ENCODE measurements at regions not wholly inside any gene's neighbourhood (a gene's known extent, or its start where the extent isn't known, plus 50 kb on each side); places are given as distances from the start of the nearest gene placed in this dataset.

DNA sequence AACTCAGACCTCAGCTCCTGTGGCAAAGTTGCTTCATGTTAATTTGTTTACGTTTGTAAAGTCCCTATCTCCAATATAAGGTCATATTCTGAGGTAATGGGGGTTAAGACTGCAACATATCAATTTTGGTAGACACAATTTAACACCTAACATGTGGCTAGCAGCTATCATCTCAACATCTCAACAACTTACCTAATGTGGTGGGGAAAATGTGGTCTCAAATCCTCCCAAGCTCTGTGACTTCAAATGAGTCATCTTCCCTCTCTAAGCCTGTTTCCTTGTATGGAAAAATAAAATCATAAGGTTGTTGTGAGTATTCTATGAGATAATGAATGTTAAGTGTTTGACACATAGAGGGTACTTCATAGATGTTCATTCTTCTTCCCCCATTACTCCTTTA is 443.3 kb downstream of the CDK5RAP2 start:
- Histone ChIP-seq H3K9me3 (peaks cover 0 to 6% (median 0%) of the 10 kb centered on the region in 3 donors), H3K36me3 (no peaks in the 10 kb centered on the region), H3K4me3 (no peak overlapping the region), H3K4me1 (no peaks in the 10 kb centered on the region), H3K27ac (no peak overlapping the region), H3K27me3 (no peaks in the 10 kb centered on the region)
- intact Hi-C loops (cut with DNase I; ENCODE audit: low total_unique reads) = no loop called here
- no peak for DNase-seq
- TF ChIP-seq CTCF (IDR thresholded peaks at IDR 0.05) = no peak

DNA sequence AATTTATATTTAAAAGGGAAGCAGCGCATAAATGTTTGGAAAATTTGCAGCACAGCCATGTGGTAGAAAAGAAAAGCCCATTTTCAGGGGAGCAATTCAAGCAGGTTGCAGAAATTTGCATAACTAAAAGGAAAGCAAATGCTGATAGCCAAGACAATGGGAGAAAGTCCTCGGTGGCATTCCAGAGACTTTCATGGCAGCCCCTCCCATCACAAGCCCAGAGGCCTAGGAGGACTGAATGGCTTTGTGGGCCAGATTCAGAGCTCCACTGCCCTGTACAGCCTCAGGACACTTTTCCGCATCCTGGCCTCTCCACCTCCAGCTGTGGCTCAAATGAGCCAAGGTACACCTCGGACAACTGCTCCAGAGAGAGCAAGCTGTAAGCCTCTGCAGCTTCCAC is 462.9 kb downstream of the CDK5RAP2 start:
- no peaks in the 10 kb centered on the region for H3K4me1 ChIP-seq
- no peak overlapping the region for H3K4me3 ChIP-seq
- no peak for DNase-seq
- H3K27ac ChIP-seq = no peak overlapping the region
- TF ChIP-seq CTCF (IDR thresholded peaks at IDR 0.05) = no peak
- no peaks in the 10 kb centered on the region for H3K9me3 ChIP-seq
- H3K27me3 ChIP-seq = no peaks in the 10 kb centered on the region
- intact Hi-C loops (cut with DNase I; ENCODE audit: low total_unique reads) = no loop called here
- H3K36me3 ChIP-seq = no peaks in the 10 kb centered on the region

- DNase-seq = no peak
- H3K27me3 ChIP-seq = no peaks in the 10 kb centered on the region
- H3K27ac ChIP-seq = no peak overlapping the region
- no peaks in the 10 kb centered on the region for H3K9me3 ChIP-seq
- TF ChIP-seq CTCF (IDR thresholded peaks at IDR 0.05) = no peak
- H3K4me3 ChIP-seq = no peak overlapping the region
- H3K4me1 ChIP-seq = no peaks in the 10 kb centered on the region
- intact Hi-C loops (cut with DNase I; ENCODE audit: low total_unique reads) = no loop called here
- H3K36me3 ChIP-seq = no peaks in the 10 kb centered on the region
Measured at GRCh38 chr9:120110520-120110919, 469.4 kb downstream of the CDK5RAP2 start.

- H3K4me3 ChIP-seq = no peak overlapping the region
- DNase-seq = no peak
- no peak for TF ChIP-seq CTCF (IDR thresholded peaks at IDR 0.05)
- H3K9me3 ChIP-seq = no peaks in the 10 kb centered on the region
- no peaks in the 10 kb centered on the region for H3K4me1 ChIP-seq
- no peaks in the 10 kb centered on the region for H3K36me3 ChIP-seq
- intact Hi-C loops (cut with DNase I; ENCODE audit: low total_unique reads) = no loop called here
- no peak overlapping the region for H3K27ac ChIP-seq
- no peaks in the 10 kb centered on the region for H3K27me3 ChIP-seq
Measured at GRCh38 chr9:120109242-120109641, 470.7 kb downstream of the CDK5RAP2 start.

DNA sequence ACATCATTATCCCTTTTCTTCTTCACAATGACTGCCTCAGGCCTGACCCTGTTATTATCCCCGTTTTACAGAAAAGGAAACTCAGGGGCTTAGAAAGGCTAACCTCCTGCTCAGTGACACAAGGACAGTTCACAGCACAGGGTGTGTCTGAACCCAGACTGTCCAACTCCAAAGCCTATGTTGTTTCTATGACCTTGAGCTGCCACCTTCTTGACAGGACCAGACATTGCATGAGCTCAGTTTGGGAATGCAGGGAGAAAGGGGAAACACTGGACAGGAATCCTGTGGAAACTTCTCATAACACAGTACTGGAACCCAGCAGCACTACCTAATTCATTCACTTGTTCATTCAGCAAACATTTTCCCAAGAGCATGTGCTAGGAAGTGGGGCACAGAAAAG is 472.8 kb downstream of the CDK5RAP2 start:
- no peaks in the 10 kb centered on the region for H3K36me3 ChIP-seq
- H3K27me3 ChIP-seq = no peaks in the 10 kb centered on the region
- no peaks in the 10 kb centered on the region for H3K9me3 ChIP-seq
- no peak for DNase-seq
- H3K4me1 ChIP-seq = no peaks in the 10 kb centered on the region
- TF ChIP-seq CTCF (IDR thresholded peaks at IDR 0.05) = no peak
- no peak overlapping the region for H3K4me3 ChIP-seq
- intact Hi-C loops (cut with DNase I; ENCODE audit: low total_unique reads) = no loop called here
- no peak overlapping the region for H3K27ac ChIP-seq

GRCh38 chr9:120104771-120105170 is 475.2 kb downstream of the CDK5RAP2 start:
- H3K9me3 ChIP-seq = no peaks in the 10 kb centered on the region
- no peak for DNase-seq
- no peaks in the 10 kb centered on the region for H3K4me1 ChIP-seq
- TF ChIP-seq CTCF (IDR thresholded peaks at IDR 0.05) = no peak
- H3K4me3 ChIP-seq = no peak overlapping the region
- no peaks in the 10 kb centered on the region for H3K27me3 ChIP-seq
- no peaks in the 10 kb centered on the region for H3K36me3 ChIP-seq
- H3K27ac ChIP-seq = no peak overlapping the region
- intact Hi-C loops (cut with DNase I; ENCODE audit: low total_unique reads) = no loop called here
